ENCODE measurements at regions not wholly inside any gene's neighbourhood (a gene's known extent, or its start where the extent isn't known, plus 50 kb on each side); places are given as distances from the start of the nearest gene placed in this dataset.

- H2AFZ ChIP-seq (ENCODE audit: low read length) = no peak overlapping the region
- H3K79me2 ChIP-seq (ENCODE audit: insufficient read depth, low read depth, low read length) = no peaks in the 10 kb centered on the region
- TF ChIP-seq, protein P1, sequence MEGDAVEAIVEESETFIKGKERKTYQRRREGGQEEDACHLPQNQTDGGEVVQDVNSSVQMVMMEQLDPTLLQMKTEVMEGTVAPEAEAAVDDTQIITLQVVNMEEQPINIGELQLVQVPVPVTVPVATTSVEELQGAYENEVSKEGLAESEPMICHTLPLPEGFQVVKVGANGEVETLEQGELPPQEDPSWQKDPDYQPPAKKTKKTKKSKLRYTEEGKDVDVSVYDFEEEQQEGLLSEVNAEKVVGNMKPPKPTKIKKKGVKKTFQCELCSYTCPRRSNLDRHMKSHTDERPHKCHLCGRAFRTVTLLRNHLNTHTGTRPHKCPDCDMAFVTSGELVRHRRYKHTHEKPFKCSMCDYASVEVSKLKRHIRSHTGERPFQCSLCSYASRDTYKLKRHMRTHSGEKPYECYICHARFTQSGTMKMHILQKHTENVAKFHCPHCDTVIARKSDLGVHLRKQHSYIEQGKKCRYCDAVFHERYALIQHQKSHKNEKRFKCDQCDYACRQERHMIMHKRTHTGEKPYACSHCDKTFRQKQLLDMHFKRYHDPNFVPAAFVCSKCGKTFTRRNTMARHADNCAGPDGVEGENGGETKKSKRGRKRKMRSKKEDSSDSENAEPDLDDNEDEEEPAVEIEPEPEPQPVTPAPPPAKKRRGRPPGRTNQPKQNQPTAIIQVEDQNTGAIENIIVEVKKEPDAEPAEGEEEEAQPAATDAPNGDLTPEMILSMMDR (conservative IDR thresholded peaks at IDR 0.05; ENCODE audit: low read length) = no peak
- TF ChIP-seq EZH2phosphoT487 (IDR thresholded peaks at IDR 0.05; ENCODE audit: borderline replicate concordance, low read depth, low read length) = no peak
- no peak overlapping the region for H3K4me2 ChIP-seq (ENCODE audit: low read length)
- POLR2A ChIA-PET = interaction anchor here (0.7 kb wide), 1 partner anchor 66 kb away, joined by 5 read pairs; no protein-coding TSS in a partner anchor
- intact Hi-C loops (cut with micrococcal nuclease; ENCODE audit: unreplicated experiment) = no loop called here
- H3K4me3 ChIP-seq (ENCODE audit: low read depth, low read length, poor library complexity, severe bottlenecking) = no peak overlapping the region
- no peaks in the 10 kb centered on the region for H3K9me2 ChIP-seq (ENCODE audit: insufficient read depth, low read length)
- no peak for DNase-seq (ENCODE audit: low spot score)
- CTCF ChIA-PET (ENCODE audit: unreplicated experiment) = no interaction called here
- H3K36me3 ChIP-seq (ENCODE audit: insufficient read depth, low read length) = no peaks in the 10 kb centered on the region
- no peaks in the 10 kb centered on the region for H3K4me1 ChIP-seq (ENCODE audit: insufficient read depth, low read length, poor library complexity, severe bottlenecking)
- H3K27ac ChIP-seq (ENCODE audit: low read depth, low read length, poor library complexity, severe bottlenecking) = no peak overlapping the region
- no peaks in the 10 kb centered on the region for H4K20me1 ChIP-seq (ENCODE audit: insufficient read depth, low read length)
- BruUV-seq (replicated peaks) = no TSS peak
- no peaks in the 10 kb centered on the region for H3K9me3 ChIP-seq (ENCODE audit: low read length)
Measured at GRCh38 chr16:79543219-79543618, 57.3 kb downstream of the MAF start.

DNA sequence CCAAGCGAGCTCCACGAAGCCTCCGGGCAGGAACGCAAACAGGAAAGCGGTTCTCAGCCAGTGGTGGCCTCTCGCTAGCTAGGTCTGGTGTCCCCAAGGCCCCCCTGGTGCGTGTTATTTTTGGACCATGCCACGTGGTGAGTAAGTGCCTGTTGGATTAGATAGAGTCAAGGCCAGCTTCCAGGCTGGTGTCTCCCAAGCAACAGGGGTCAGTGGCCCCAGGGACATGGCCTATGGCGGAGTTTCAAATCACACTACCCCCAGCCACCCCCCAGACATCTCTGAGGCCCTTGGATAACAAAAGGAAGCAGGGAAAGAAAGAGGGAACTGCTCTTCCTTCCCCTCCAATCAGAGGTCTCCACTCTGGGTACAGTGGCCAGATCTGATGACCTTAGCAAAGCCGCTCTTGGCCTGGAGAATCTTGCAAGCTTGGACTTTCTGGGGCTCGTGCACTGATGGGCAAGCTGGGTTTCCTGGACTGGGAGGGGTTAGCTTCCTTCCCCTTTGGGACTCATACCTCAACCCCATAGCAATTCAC is 58.2 kb downstream of the MAF start:
- Histone ChIP-seq H3K27ac (ENCODE audit: low read depth, low read length, poor library complexity, severe bottlenecking) (no peak overlapping the region), H2AFZ (ENCODE audit: low read length) (no peak overlapping the region), H3K9me2 (ENCODE audit: insufficient read depth, low read length) (no peaks in the 10 kb centered on the region), H3K4me1 (ENCODE audit: insufficient read depth, low read length, poor library complexity, severe bottlenecking) (no peaks in the 10 kb centered on the region), H3K9me3 (ENCODE audit: low read length) (no peaks in the 10 kb centered on the region), H3K79me2 (ENCODE audit: insufficient read depth, low read depth, low read length) (no peaks in the 10 kb centered on the region), H4K20me1 (ENCODE audit: insufficient read depth, low read length) (no peaks in the 10 kb centered on the region), H3K36me3 (ENCODE audit: insufficient read depth, low read length) (no peaks in the 10 kb centered on the region), H3K4me3 (ENCODE audit: low read depth, low read length, poor library complexity, severe bottlenecking) (no peak overlapping the region), H3K4me2 (ENCODE audit: low read length) (no peak overlapping the region)
- DNase-seq (ENCODE audit: low spot score) = no peak
- ChIA-PET POLR2A (no interaction called here), CTCF (ENCODE audit: unreplicated experiment) (no interaction called here)
- intact Hi-C loops (cut with micrococcal nuclease; ENCODE audit: unreplicated experiment) = no loop called here
- no peak for TF ChIP-seq EZH2phosphoT487 (IDR thresholded peaks at IDR 0.05; ENCODE audit: borderline replicate concordance, low read depth, low read length)
- TF ChIP-seq, protein P1 (conservative IDR thresholded peaks at IDR 0.05; ENCODE audit: low read length) = no peak
- BruUV-seq (replicated peaks) = no TSS peak

GRCh38 chr16:79540825-79541595 is 59.5 kb downstream of the MAF start:
- Histone ChIP-seq H3K4me2 (ENCODE audit: low read length) (no peak overlapping the region), H3K36me3 (ENCODE audit: insufficient read depth, low read length) (no peaks in the 10 kb centered on the region), H3K9me3 (ENCODE audit: low read length) (no peaks in the 10 kb centered on the region), H3K27ac (ENCODE audit: low read depth, low read length, poor library complexity, severe bottlenecking) (no peak overlapping the region), H3K4me3 (ENCODE audit: low read depth, low read length, poor library complexity, severe bottlenecking) (no peak overlapping the region), H3K4me1 (ENCODE audit: insufficient read depth, low read length, poor library complexity, severe bottlenecking) (no peaks in the 10 kb centered on the region), H3K79me2 (ENCODE audit: insufficient read depth, low read depth, low read length) (no peaks in the 10 kb centered on the region), H3K9me2 (ENCODE audit: insufficient read depth, low read length) (no peaks in the 10 kb centered on the region), H2AFZ (ENCODE audit: low read length) (no peak overlapping the region), H4K20me1 (ENCODE audit: insufficient read depth, low read length) (no peaks in the 10 kb centered on the region)
- DNase-seq (ENCODE audit: low spot score) = no peak
- no TSS peak for BruUV-seq (replicated peaks)
- ChIA-PET POLR2A (interaction anchor here (0.7 kb wide), 1 partner anchor 9 kb away, joined by 4 read pairs; no protein-coding TSS in a partner anchor), CTCF (ENCODE audit: unreplicated experiment) (no interaction called here)
- TF ChIP-seq, protein P1 (conservative IDR thresholded peaks at IDR 0.05; ENCODE audit: low read length) = no peak
- no peak for TF ChIP-seq EZH2phosphoT487 (IDR thresholded peaks at IDR 0.05; ENCODE audit: borderline replicate concordance, low read depth, low read length)
- intact Hi-C loops (cut with micrococcal nuclease; ENCODE audit: unreplicated experiment) = no loop called here
